HL-60/S4 (cell line): ENCODE measurements at regions not wholly inside any gene's neighbourhood (a gene's known extent, or its start where the extent isn't known, plus 50 kb on each side); places are given as distances from the start of the nearest gene placed in this dataset.

ENCODE experiments used
- in situ Hi-C: fragments of 300-500 bp; cut with MboI; formaldehyde crosslinking; loops from 2 replicates; pipeline ENCODE4 v1.14.3; 2022; ENCODE audit warnings: low sequenced_read_pairs

- in situ Hi-C loops: no loop called here
Observed at GRCh38 chr9:91086657-91087461, 274.9 kb downstream of the AUH start.

GRCh38 chr9:91087462-91087759 is 274.3 kb downstream of the AUH start:
- in situ Hi-C loops: no loop called here

- in situ Hi-C loops: no loop called here
Observed at GRCh38 chr9:91089405-91090129, 272.2 kb downstream of the AUH start.

GRCh38 chr9:91090130-91090410 is 271.6 kb downstream of the AUH start:
- in situ Hi-C loops: no loop called here

GRCh38 chr9:91092214-91092613 is 269.5 kb downstream of the AUH start:
- in situ Hi-C loops: no loop called here

GRCh38 chr9:91094324-91095088 is 267.2 kb downstream of the AUH start:
- in situ Hi-C loops: no loop called here

- in situ Hi-C loops: no loop called here
Observed at GRCh38 chr9:91098203-91098850, 263.4 kb downstream of the AUH start.

- in situ Hi-C loops: no loop called here
Observed at GRCh38 chr9:91099436-91099835, 262.3 kb downstream of the AUH start.

GRCh38 chr9:91100878-91101450 is 260.8 kb downstream of the AUH start:
- in situ Hi-C loops: no loop called here

GRCh38 chr9:91101611-91102168 is 260.0 kb downstream of the AUH start:
- in situ Hi-C loops: no loop called here

- in situ Hi-C loops: no loop called here
Observed at GRCh38 chr9:91102269-91102668, 259.4 kb downstream of the AUH start.

- in situ Hi-C loops: no loop called here
Observed at GRCh38 chr9:91103931-91104330, 257.8 kb downstream of the AUH start.

- in situ Hi-C loops: no loop called here
Observed at GRCh38 chr9:91106415-91107081, 255.2 kb downstream of the AUH start.

- in situ Hi-C loops: no loop called here
Observed at GRCh38 chr9:91111226-91111625, 250.5 kb downstream of the AUH start.

GRCh38 chr9:91111876-91112275 is 249.8 kb downstream of the AUH start:
- in situ Hi-C loops: no loop called here

- in situ Hi-C loops: no loop called here
Observed at GRCh38 chr9:91113016-91113415, 248.7 kb downstream of the AUH start.

- in situ Hi-C loops: no loop called here
Observed at GRCh38 chr9:91114450-91114849, 247.3 kb downstream of the AUH start.

GRCh38 chr9:91116211-91116610 is 245.5 kb downstream of the AUH start:
- in situ Hi-C loops: no loop called here

GRCh38 chr9:91116711-91117110 is 245.0 kb downstream of the AUH start:
- in situ Hi-C loops: no loop called here

GRCh38 chr9:91117474-91117891 is 244.2 kb downstream of the AUH start:
- in situ Hi-C loops: no loop called here
